SK-N-DZ (cell line): ENCODE measurements at regions not wholly inside any gene's neighbourhood (a gene's known extent, or its start where the extent isn't known, plus 50 kb on each side); places are given as distances from the start of the nearest gene placed in this dataset.

ENCODE experiments used
- DNase-seq: peaks from one replicate; pipeline ENCODE4 v3.0.0-alpha.2; 2015; ENCODE audit warnings: low spot score

DNA sequence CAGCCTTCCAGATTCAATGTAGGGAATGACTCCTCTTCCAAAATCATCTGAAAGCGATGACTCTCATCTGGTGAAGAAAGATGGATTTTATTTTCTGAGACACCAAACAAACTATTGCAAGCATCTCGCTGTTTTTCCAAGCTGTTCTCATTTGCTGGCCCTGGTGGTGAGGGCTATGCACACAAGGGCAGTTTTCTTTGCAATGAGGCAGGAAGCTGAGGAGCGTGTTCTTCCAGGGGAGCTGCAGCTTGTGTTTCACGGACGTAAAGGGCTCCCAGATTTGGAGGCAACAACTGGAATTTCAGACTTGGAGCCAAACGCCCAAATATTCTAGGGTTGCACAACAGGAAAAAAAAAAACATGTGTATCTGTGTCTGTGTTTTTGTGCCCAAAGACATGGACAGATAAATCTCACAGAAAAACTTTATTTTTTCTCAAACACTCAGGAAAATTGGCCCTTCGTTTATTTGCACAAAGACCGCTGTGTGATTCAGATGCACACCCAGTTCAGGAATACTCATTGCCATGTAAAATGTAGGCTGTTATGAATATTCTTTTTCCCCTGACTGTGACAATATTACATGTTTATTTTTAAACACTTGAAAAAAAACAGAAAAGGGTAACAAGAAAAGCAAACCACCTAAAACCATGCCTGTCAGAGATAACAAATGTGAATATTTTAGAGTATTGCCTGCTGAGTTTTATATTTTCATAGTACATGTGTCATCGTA is 151.3 kb downstream of the GAS1 start:
- DNase-seq = no peak

DNA sequence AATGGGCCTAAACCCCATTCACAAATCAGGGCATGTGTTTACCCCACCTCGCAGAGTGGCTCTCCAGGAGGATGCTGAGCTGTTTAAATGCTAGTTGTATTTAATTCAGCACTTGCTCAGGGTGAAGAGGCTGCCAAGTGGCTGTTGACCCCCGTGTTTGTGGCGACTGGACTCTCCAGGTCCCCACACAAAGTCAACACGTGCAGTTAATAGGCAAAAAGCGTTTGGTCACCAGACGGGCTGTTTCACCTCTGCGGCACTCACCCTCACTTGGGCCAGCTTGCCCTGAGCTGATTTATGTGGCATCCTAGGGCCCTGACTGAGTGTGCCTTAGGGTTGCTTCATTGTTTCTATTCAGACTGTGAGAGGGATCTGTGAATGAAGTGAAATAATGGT is 152.3 kb downstream of the GAS1 start:
- DNase-seq = no peak

DNA sequence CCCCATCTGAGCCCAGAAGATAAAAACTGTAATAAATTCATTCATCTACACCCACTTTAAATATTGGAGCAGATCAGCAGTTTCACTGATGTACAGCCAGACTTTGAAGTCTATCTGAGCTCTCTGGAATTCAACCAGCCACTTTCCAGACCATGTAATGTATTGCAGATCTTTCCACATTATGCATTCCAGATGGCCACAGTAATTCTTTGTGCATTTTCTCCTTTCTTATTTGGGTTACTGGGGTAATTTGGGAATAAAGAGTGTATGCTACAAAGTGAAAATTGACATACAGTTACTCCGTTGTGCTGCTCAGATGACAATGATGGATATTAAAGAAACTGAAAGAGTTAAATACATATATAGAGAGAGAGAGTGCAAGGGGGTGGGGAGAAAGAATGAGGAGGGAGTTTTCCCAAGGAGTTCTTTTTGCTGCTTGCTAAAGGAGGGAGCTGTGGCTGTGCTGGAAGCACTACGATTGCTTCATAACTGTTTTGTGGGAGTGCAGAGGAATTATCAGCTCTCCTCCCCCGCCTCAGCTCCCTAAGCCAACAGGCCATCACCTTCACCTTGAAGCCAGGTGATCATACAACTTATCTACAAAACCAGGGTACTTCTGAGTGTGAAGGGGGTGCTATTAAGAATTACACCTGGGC is 152.8 kb downstream of the GAS1 start:
- no peak for DNase-seq

DNA sequence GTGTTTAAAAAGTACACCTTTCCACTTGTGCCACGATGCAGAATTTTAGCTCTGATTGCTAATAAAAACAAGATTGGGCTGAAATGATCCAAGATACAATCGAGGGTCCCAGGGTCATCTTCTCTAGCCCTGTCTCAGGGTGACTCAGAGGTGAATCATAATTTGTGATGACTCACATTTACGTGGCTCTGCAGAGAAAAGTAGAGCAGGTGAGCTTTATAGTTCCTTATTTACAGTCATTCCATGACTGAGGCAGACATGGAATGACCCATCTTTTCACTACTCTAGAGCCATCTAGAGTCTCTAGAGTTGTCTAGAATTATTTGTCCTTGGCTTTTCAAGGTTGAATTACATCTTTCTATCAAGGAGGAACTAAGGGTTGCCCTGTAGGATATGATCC is 155.2 kb downstream of the GAS1 start:
- no peak for DNase-seq

DNA sequence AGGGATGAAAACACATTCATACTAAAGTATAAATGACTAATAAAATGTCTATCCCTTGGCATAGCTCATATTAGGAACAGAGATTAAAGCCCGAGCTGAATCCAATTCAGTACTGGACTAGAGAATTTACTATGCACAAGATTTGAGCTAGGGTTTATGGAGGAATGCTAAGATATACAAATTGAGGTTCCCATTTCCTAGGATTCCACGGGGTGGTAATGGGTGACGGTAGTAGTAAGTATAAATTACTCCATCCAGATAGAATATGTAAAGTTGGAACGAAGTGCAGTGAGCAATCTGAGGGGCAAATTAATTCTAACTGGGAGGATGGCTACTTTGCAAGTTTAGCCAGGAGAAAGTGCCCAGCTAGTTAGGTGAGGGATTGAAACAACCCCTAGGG is 156.5 kb downstream of the GAS1 start:
- no peak for DNase-seq

DNA sequence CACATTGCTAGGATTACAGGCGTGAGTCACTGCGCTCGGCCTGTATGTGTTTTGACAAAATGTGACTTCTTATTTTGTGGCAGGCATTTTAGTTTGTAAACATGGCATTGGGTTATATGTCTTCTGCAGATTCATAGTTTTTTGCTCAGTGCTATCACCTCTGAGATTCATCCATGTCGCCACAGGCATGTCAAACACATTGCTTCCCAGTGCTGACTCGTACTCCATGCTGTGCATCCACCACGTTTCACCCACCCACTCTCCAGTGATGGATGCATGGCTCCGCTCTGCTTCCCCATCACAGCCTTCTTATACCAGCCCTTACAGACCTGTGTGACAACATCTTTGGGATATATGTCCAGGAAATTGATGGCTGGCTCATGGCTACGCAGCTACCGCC is 158.8 kb downstream of the GAS1 start:
- DNase-seq = no peak

DNA sequence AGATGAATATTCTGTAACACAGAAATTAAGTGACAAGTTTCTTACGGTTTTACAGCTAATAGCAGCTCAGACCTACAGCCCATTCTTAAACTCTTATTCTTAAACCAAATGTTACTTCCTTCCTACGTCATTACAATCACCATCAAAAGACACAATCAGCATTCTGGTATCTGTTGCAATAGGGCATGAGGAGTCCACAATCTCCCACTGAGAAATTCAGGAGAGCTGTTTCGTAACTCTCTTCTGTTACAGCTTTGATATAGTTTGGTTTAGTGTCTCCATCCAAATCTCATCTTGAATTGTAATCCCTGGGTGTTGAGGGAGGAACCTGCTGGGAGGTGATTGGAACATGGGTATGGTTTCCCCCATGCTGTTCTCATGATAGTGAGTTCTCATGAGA is 163.4 kb downstream of the GAS1 start:
- DNase-seq = no peak

DNA sequence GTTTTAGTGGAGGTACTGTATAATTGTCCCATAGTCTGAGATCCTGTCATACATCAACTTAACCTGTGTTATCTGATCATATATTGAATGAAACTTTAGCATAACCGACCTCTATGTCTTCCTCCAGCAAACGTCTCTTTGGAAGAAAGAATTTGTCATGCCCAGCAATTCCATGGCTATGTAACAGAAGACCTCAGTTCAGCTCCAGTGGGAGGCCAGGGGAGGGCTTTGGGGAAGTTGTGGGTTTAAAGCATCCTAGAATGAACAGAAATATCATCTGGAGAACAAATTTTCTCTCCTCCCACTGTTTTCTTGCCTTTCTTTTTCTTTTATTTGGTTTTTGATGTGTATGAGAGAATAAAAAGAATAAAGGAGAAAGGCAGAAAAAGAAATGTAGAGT is 164.5 kb downstream of the GAS1 start:
- no peak for DNase-seq

DNA sequence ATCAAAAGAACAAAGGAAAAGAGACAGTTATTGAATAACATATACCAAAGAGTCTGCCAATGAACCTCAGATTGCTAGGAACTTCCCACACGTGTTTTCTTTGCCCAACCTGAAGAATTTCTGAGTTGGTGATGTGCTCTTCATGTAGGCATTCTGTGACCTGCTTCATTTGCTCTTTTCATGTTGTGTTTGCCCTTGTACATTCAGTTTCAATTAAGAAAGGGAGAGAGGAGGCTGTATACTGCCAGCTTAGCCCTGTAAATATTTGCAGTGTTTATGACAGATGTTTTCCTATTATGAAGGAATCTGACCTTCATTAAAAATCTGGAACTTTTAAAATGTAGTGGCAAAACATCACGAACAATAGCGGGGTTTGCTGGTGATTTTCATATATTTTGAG is 168.5 kb downstream of the GAS1 start:
- DNase-seq = no peak

DNA sequence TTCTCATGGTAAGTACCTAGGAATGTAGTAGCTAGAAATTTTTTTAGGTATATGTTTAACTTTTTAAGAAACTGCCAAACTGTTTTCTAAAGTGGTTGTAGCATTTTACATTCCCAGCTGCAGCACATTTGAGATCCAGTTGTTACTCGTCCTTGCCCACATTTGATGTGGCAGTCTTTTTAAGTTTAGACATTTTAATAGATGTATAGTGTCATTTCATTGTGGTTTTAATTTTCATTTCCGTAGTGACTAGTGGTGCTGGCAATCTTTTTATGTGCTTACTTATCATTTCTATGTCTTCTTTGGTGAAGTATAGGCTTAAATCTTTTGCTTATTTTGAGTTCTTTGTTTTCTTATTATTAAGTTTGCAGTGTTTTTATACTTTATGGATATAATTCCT is 171.6 kb downstream of the GAS1 start:
- DNase-seq = no peak

DNA sequence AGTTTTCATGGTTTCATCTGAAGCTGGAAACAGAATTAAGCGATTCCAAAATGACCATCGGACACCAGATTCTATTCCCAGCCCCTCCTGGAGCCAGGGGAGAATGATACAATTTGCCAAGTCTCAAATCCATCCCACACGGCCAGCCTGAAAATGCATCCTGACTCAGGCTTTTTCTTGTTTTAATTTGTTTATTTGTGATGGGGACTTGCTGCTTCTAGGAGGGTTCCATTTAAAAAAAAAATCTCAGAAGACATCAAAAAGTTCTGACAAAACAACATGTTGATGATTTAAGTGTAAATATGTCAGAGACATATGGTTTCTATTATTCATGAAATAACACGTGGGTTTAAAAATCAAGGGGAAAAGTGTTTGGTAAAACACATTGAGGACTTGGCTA is 173.2 kb downstream of the GAS1 start:
- no peak for DNase-seq

DNA sequence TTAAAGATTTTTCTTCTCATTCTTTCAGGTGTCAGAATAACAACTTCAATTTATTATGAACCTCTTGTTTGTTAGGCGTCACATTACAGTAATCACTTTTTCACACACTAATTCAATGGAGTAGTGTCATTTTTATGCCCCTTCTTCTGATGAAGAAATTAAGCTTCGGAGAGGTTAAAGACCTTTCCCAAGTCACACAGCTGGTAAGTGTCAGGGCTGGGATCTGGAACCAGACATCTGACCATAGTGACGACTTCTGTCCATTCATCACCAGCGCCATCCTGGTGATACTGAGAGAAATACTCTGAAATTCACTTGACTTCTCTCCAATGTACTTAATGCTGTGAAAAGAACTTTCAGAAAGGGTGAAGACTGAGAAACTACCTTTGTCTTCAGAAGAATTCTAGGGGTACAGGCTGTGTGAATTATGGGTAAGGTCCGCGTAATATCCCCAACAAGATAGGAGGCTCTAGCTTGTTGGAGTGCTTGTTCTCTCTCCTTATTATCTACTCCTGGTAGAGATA is 173.8 kb downstream of the GAS1 start:
- DNase-seq = no peak

DNA sequence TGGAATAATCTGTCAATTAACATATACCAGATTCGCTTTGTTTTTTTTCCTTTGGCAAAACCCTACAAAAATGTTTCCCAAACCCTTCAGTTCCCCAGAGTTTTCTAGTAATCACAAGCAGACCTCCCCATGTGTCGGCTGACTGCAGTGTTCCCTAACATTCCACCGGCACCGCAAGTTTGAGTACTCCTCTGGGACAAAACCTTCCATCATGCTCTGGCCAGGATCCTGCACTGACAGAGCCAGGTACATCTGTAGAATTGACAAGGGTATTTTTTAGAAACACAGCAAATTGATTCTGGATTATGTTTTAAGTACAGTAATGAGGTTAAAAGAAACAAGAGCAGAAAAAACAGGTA is 174.7 kb downstream of the GAS1 start:
- DNase-seq = no peak

DNA sequence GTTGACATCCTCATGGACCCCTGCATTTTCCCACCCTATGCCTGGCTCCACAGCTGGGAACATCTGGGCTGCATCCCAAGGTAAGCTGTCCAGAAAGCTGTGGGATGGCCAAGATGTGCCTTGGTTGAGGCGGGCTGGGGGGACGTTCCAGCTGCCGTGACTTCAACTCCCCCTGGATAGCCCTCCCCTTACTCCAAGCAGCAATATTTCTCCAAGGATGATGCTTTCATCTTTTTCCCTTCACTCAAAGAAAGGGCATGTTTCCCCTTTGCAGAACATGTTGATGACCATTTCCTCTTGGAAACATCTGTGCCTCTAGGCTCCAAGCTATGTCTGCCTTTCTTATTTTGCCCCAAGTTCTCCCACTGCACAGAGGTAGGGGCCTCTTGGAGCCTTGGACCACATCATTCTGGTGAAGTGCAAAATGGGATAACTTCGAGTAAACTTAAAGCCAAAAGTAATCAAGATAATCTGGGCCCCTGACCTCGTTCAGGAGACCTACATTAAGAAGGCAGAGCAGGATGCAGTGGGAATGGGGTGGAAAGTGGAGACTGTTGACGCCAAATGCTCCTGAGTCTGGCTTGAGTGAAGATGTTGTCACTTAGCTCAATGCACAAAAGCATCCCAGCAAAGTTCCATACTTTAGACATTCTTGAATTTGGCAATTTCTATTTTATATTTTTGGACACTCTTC is 175.2 kb downstream of the GAS1 start:
- no peak for DNase-seq

DNA sequence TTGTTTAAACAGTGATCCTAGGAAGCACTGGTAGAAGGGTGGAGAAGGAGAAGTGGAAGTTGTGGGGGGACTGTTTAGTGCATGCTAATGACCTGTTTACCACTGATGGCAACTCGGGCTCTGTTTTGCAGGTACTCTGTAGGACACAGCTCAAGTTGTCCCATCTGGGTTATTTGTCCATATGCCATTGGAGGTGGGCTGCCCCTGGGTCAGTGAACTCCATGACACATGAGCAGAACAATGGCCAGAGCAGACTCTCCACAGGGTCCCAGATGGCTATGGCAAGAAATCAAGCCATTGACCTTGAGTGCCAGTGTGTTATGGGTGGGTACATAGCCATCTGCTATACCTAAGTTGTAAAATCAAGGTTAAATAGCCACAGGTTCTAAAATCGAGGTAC is 175.9 kb downstream of the GAS1 start:
- no peak for DNase-seq

DNA sequence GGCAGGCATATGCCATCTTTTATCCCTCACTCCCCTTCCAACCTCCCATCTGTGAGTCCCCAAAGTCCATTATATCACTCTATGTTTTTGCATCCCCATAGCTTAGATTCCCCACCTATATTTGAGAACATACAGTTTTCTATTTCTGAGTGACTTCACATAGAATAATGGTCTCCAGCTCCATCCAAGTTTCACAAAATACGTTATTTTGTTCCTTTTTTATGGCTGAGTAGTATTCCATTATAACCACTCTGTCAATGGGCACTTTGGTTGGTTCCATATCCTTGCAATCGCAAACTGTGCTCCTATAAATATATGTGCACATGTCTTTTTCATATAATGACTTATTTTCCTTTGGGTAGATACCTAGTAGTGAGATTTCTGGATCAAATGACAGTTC is 178.6 kb downstream of the GAS1 start:
- DNase-seq = no peak

DNA sequence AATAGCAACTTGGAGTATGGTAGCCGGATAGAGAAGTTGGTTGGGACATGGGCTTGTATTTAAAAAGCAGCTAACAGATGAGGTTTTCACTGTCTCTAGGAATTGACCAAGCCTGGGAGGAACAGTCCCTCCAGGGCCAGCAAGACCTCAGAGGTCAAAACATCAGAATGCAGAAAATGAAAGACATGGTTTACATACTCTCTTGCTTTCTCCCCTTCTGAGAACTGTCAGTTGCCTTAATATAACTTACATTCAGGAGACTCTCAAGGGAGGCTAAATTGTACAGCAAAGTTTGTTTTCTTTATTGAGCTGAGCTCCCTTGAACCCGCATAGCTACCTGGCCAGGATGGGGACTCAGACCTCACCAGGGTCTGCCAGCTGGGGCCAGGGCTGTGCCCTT is 179.3 kb downstream of the GAS1 start:
- DNase-seq = no peak

DNA sequence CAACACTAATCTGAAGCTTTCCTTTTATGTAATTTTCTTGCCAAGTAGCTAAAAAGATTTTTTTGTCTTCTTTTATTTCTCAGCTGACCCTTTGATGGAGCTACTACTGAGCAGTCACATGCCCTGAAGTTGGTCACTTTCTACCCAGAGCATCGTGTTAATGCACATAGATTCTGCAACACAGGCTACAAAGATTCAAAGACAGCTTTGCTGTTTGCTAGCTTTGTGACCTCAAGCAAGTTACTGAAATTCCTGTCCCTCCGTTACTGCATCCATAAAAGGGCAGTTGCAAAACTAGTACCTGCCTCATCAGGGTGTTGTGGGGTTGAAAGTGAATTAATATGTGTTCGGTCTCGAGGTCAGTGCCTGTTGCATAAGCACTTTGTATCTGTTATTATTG is 179.9 kb downstream of the GAS1 start:
- DNase-seq = no peak

DNA sequence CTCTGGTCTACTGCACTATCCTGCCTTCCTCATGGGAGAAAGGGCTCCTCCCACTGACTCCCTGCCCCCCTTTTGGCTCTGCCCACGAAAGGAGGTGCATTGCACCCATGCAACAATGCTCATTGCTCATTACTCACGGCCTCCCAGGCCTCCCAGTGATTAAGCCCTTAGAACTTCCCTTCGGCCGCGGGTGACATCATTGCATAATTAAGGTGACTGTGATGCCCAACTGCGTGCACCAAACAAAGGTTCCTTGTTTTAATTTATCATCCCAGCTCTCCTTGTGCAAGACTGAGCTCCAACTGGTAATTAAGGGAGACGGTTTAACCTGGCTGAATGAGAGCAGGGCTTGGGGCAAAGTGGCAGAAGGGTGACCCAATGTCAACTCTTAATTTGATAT is 180.4 kb downstream of the GAS1 start:
- no peak for DNase-seq

DNA sequence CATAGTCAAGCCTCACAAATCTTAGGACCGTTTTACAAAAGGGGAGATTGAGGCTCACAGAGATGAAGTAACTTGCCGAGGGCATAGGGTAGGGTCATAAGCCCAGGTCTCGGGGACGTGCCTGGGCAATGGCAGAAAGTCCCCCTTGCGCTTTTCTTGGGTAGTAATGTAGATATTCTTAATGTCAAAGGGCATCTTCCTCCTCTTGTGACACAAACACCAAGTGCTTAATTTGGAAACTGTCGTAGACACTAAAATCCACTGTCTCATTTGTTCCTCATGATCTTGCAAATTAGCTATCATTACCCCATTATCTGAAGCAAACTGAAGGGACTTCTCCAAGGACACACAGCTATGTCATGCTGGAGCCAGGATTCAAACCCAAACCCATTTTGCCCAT is 180.8 kb downstream of the GAS1 start:
- no peak for DNase-seq

DNA sequence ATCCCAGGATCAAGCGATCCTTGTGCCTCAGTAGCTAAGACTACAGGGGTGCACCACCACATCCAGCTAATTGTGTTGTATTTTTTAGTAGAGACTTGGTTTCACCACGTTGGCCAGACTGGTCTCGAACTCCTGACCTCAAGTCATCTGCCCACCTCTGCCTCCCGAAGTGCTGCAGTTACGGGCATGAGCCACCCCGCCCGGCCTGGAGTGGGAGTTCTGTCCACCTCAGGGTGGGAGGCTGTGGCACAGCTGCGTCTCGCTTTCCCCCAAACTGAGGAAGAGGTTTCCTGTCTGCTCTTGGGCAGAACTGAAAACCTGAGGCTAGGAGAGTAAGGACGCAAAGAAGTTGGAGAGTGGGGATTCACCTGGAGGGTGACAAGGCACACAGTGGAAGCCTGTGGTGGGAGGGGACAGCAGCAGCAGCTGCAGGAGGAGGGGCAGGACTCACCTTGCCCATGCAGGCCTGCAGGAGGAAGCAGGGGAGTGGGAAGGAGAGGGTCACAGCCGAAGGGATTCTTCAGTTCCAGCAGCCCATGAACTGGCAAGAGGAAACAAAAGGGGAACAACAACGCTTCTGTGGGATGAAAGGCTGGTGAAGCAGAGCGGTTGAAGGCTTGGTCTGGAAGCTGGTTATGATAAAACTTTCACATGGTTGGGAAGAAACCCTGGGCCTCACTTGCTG is 181.4 kb downstream of the GAS1 start:
- DNase-seq = no peak

DNA sequence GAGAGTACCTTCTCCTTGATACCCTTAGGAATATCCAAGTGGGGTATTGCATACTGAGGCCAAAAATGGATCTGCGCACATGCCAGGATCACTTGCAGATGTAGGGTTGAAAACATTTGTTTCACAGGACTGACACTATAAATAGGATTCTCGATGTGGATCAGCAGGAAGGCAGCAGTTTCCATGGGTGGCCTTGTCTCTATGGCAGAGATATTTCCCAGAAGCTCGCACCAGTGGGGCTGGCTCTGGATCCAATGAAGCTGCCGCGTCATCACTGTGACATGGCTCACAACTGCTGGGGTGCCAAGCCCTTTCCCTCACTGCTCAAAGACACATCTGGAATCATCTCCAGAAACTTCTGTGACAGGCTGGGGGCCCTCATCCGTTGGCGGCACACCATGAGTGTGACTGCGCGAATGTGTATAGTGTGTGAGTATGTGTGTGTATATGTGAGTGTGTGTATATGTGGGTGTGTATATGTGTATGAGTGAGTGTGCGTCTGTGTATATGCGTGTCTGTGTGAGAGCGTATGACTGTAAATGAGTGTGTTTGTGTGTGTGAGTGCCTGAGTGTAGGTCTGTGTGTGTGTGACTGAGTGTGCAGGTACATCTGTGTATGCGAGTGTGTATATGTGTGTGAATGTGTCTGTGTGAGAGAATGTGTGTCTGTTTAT is 182.5 kb downstream of the GAS1 start:
- no peak for DNase-seq
